CD14-positive monocyte (primary cell): ENCODE measurements at regions not wholly inside any gene's neighbourhood (a gene's known extent, or its start where the extent isn't known, plus 50 kb on each side); places are given as distances from the start of the nearest gene placed in this dataset.
"Not testable (repeated sequence)": the region's sequence is repeated elsewhere in the genome, so short reads cannot be mapped to it uniquely, and the experiment has no call there.

Experiments
- DNase-seq, 3 donors: peaks; one replicate each; pipeline ENCODE4 v3.0.0-alpha.2; 2011 to 2022
- H2AFZ ChIP-seq: 2 replicates; pipeline ENCODE4 v1.6.0; 2012; ENCODE audit warnings: mild to moderate bottlenecking, low read depth, low read length, inconsistent platforms; ENCODE audit not compliant: insufficient read depth, poor library complexity, severe bottlenecking
- H3K27ac ChIP-seq, 2 donors: 1 replicate in 1 of 2; 2 replicates in 1 of 2; pipeline ENCODE4 v1.5.1; 2012 to 2013; ENCODE audit warnings: low read length in 2 of 2, control low read depth in 1 of 2, inconsistent platforms in 1 of 2, low read depth in 1 of 2, mild to moderate bottlenecking in 1 of 2
- H3K27me3 ChIP-seq, 2 donors: one replicate each; pipeline versions ENCODE4 v1.6.0 to v1.6.1; 2011 to 2013; ENCODE audit warnings: low read length in 2 of 2; ENCODE audit not compliant: control insufficient read depth in 2 of 2, insufficient read depth in 2 of 2
- H3K36me3 ChIP-seq, 2 donors: replicated peaks in 1 of 2; 1 replicate in 1 of 2; 2 replicates in 1 of 2; pipeline versions ENCODE4 v1.5.1 to v1.6.1; 2012 to 2013; ENCODE audit warnings: low read length in 2 of 2, control low read depth in 1 of 2, inconsistent platforms in 1 of 2, mild to moderate bottlenecking in 1 of 2; ENCODE audit not compliant: insufficient read depth in 2 of 2, control insufficient read depth in 1 of 2
- H3K4me1 ChIP-seq, 2 donors: 1 replicate in 1 of 2; 2 replicates in 1 of 2; pipeline versions ENCODE4 v1.5.1 to v1.6.1; 2012 to 2013; ENCODE audit warnings: low read length in 2 of 2, control low read depth in 1 of 2, inconsistent platforms in 1 of 2, mild to moderate bottlenecking in 1 of 2, moderate library complexity in 1 of 2; ENCODE audit not compliant: insufficient read depth in 2 of 2, control insufficient read depth in 1 of 2
- H3K4me2 ChIP-seq: replicated peaks from 2 replicates; pipeline ENCODE3; 2012; ENCODE audit warnings: low read length, moderate library complexity, mild to moderate bottlenecking; ENCODE audit not compliant: poor library complexity, severe bottlenecking; ENCODE audit errors: extremely low read depth
- H3K4me3 ChIP-seq, 3 experiments: fragments of 200-600 bp in 1 of 3; sonication (generic) in 1 of 3; replicated peaks in 1 of 3; 1 replicate in 2 of 3; 2 replicates in 1 of 3; pipeline ENCODE4 v1.5.1; 2011 to 2013; ENCODE audit warnings: low read length in 3 of 3, mild to moderate bottlenecking in 3 of 3, control low read depth in 2 of 3, low read depth in 2 of 3, inconsistent platforms in 1 of 3, moderate library complexity in 1 of 3
- H3K79me2 ChIP-seq: 2 replicates; pipeline ENCODE4 v1.6.0; 2012; ENCODE audit warnings: mild to moderate bottlenecking, control low read depth, inconsistent platforms, low read length, moderate library complexity; ENCODE audit not compliant: insufficient read depth
- H3K9ac ChIP-seq: 2 replicates; pipeline ENCODE4 v1.6.0; 2017; ENCODE audit warnings: low read length, mild to moderate bottlenecking; ENCODE audit not compliant: insufficient read depth, poor library complexity, severe bottlenecking
- H3K9me3 ChIP-seq, 2 donors: replicated peaks in 1 of 2; 1 replicate in 1 of 2; 2 replicates in 1 of 2; pipeline versions ENCODE4 v1.5.1 to v1.6.1; 2012 to 2013; ENCODE audit warnings: low read length in 2 of 2, control low read depth in 1 of 2; ENCODE audit not compliant: control insufficient read depth in 1 of 2, insufficient read depth in 1 of 2
- H4K20me1 ChIP-seq: 2 replicates; pipeline ENCODE4 v1.6.0; 2012; ENCODE audit warnings: mild to moderate bottlenecking, low read length, control low read depth, moderate library complexity; ENCODE audit not compliant: insufficient read depth
- H3K27ac Mint-ChIP-seq, 7 donors: one replicate each; pipeline ENCODE4 v1.8.0; 2020; ENCODE audit warnings: mild to moderate bottlenecking in 7 of 7, mixed read lengths in 7 of 7, moderate library complexity in 6 of 7, inconsistent platforms in 2 of 7
- H3K27me3 Mint-ChIP-seq, 3 donors: one replicate each; pipeline ENCODE4 v1.8.0; 2021 to 2022; ENCODE audit warnings: low read depth in 3 of 3, mild to moderate bottlenecking in 3 of 3, mixed read lengths in 3 of 3, moderate library complexity in 3 of 3, inconsistent platforms in 1 of 3
- H3K36me3 Mint-ChIP-seq, 2 donors: one replicate each; pipeline ENCODE4 v1.8.0; 2020; ENCODE audit warnings: mixed read lengths in 2 of 2, inconsistent platforms in 1 of 2, mild to moderate bottlenecking in 1 of 2
- H3K4me1 Mint-ChIP-seq: one replicate; pipeline ENCODE4 v1.8.0; 2020; ENCODE audit warnings: mild to moderate bottlenecking, mixed read lengths
- H3K4me3 Mint-ChIP-seq, 2 donors: one replicate each; pipeline ENCODE4 v1.8.0; 2020; ENCODE audit warnings: mild to moderate bottlenecking in 2 of 2, mixed read lengths in 2 of 2, moderate library complexity in 1 of 2
- H3K9me3 Mint-ChIP-seq, 7 donors: one replicate each; pipeline ENCODE4 v1.8.0; 2020 to 2022; ENCODE audit warnings: mixed read lengths in 7 of 7, mild to moderate bottlenecking in 6 of 7, moderate library complexity in 6 of 7, inconsistent platforms in 2 of 7
- CTCF ChIP-seq: fragments of 200-600 bp; IDR thresholded peaks from one replicate; pipeline ENCODE4 v1.8.0; 2022; ENCODE audit warnings: antibody characterized with exemption, mild to moderate bottlenecking
- WGBS: methylation state at CpG from one replicate; pipeline ENCODE4 v1.1.5; 2013; ENCODE audit warnings: missing lambda C conversion rate; ENCODE audit not compliant: insufficient coverage; 5-methylcytosine and 5-hydroxymethylcytosine counted together
- intact Hi-C, 2 donors: fragments of 100-400 bp; cut with micrococcal nuclease; formaldehyde crosslinking; loops; one replicate each; pipeline versions ENCODE4 v1.15.0 to v1.15.1; 2023

- intact Hi-C loops = no loop called here
- H3K9me3 Mint-ChIP-seq = peaks cover 3 to 22% (median 9%) of the 10 kb centered on the region in 7 donors
- WGBS = no CpG with 5 or more reads among the region's 1 CpG
- Histone ChIP-seq H3K79me2 (no peaks in the 10 kb centered on the region), H3K4me1 (no peaks in the 10 kb centered on the region), H3K36me3 (no peaks in the 10 kb centered on the region), H4K20me1 (no peaks in the 10 kb centered on the region), H3K9me3 (peaks cover 0 to 16% of the 10 kb centered on the region in 2 donors), H3K9ac (no peak overlapping the region), H3K4me3 (no peak overlapping the region), H3K27me3 (no peaks in the 10 kb centered on the region), H3K4me2 (no peak overlapping the region), H2AFZ (no peak overlapping the region), H3K27ac (no peak overlapping the region)
- no peak overlapping the region for H3K27ac Mint-ChIP-seq
- no peak overlapping the region for H3K4me3 Mint-ChIP-seq
- H3K36me3 Mint-ChIP-seq = no peaks in the 10 kb centered on the region
- no peak for DNase-seq
- no peaks in the 10 kb centered on the region for H3K4me1 Mint-ChIP-seq
- TF ChIP-seq CTCF = no peak
- H3K27me3 Mint-ChIP-seq = peaks cover 0 to 1% (median 0%) of the 10 kb centered on the region in 3 donors
Observed at GRCh38 chr12:25705261-25705660, 152.2 kb upstream of the LMNTD1 start.

GRCh38 chr12:25706646-25707045 is 153.6 kb upstream of the LMNTD1 start:
- intact Hi-C loops, H3K27ac ChIP-seq, DNase-seq, H3K27me3 ChIP-seq, H3K4me1 Mint-ChIP-seq, H3K4me2 ChIP-seq, H4K20me1 ChIP-seq, H3K4me1 ChIP-seq, H3K36me3 ChIP-seq, H3K79me2 ChIP-seq, H3K36me3 Mint-ChIP-seq, H3K4me3 Mint-ChIP-seq, H2AFZ ChIP-seq, H3K27me3 Mint-ChIP-seq, H3K27ac Mint-ChIP-seq, H3K4me3 ChIP-seq, H3K9ac ChIP-seq: not testable (repeated sequence)
- H3K9me3 Mint-ChIP-seq = peaks cover 3 to 23% (median 8%) of the 10 kb centered on the region in 7 donors
- H3K9me3 ChIP-seq = peaks cover 4 to 14% of the 10 kb centered on the region in 2 donors
